ENCODE measurements at regions not wholly inside any gene's neighbourhood (a gene's known extent, or its start where the extent isn't known, plus 50 kb on each side); places are given as distances from the start of the nearest gene placed in this dataset.

DNA sequence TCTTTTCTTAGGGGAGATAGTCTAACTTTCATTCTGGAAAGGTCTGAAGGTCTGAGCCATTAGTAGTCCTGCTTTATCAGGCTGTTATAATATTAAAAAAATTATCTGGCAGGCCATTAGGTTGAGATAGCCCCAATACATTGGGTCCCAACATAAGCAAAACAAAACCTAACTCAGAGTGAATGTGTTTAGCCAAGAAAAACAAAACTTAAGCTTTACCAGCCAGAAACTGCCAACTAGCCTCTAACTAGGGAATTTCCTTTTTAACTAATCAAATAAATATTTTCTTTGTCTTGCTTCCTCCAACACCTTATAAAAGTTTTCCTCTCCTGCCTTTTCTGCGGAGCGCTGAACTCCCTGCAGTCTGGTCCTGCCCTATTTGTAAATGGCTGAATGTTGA, 1137.7 kb upstream of the CNTN5 start:
- no TSS peak for BruUV-seq (replicated peaks)

More for the DNA sequence above, 1137.7 kb upstream of the CNTN5 start:
- intact Hi-C loops (cut with micrococcal nuclease) (no loop called here), dilution Hi-C loops (cut with HindIII; ENCODE audit: low sequenced_read_pairs, unreplicated experiment) (no loop called here), in situ Hi-C loops (cut with MboI; ENCODE audit: low sequenced_read_pairs) (no loop called here)
- DNase-seq (no peak), ATAC-seq (ENCODE audit: low read depth) (no peak)
- H4K91ac ChIP-seq (ENCODE audit: insufficient read depth, low read depth, low read length): no peak overlapping the region
- no peak overlapping the region for H2AK5ac ChIP-seq (ENCODE audit: low read depth, low read length)
- H3K4me3 ChIP-seq (ENCODE audit: insufficient read depth, low read depth, low read length): no peak overlapping the region
- no peaks in the 10 kb centered on the region for H3K9me1 ChIP-seq (ENCODE audit: insufficient read depth, low read length)
- no peak overlapping the region for H4K5ac ChIP-seq (ENCODE audit: low read depth, low read length)
- no peaks in the 10 kb centered on the region for H4K20me1 ChIP-seq (ENCODE audit: insufficient read depth, low read length)
- no peak overlapping the region for H3K18ac ChIP-seq (ENCODE audit: low read depth, low read length)
- H2BK5ac ChIP-seq (ENCODE audit: low read depth, low read length, poor library complexity, severe bottlenecking): no peak overlapping the region
- H3K27ac ChIP-seq (ENCODE audit: insufficient read depth, low read length): no peak overlapping the region
- H3K9ac ChIP-seq (ENCODE audit: low read depth, low read length): no peak overlapping the region
- H2AK9ac ChIP-seq (replicated peaks; ENCODE audit: low read depth, low read length, poor library complexity): no peak overlapping the region
- H2BK15ac ChIP-seq (ENCODE audit: low read depth, low read length): no peak overlapping the region
- no peaks in the 10 kb centered on the region for H3K36me3 ChIP-seq (ENCODE audit: control insufficient read depth, insufficient read depth, low read length)
- H3K23ac ChIP-seq (ENCODE audit: low read depth, low read length): no peak overlapping the region
- H3K9me3 ChIP-seq (ENCODE audit: control insufficient read depth, insufficient read depth, low read length): no peaks in the 10 kb centered on the region
- no peak overlapping the region for H3K4ac ChIP-seq (ENCODE audit: low read depth, low read length)
- no CpG with 5 or more reads among the region's 2 CpGs for WGBS, 2 experiments (ENCODE audit: extremely low coverage in 2 of 2, insufficient read length in 1 of 2)
- H2BK120ac ChIP-seq (ENCODE audit: low read depth, low read length): no peak overlapping the region
- ChIA-PET CTCF (no interaction called here), POLR2A (ENCODE audit: unreplicated experiment) (no interaction called here)
- H3K79me1 ChIP-seq (ENCODE audit: low read depth in 1 of 2, low read length in 2 of 2): no peaks in the 10 kb centered on the region
- H3K27me3 ChIP-seq (ENCODE audit: control insufficient read depth, insufficient read depth, low read length): no peaks in the 10 kb centered on the region
- H2BK20ac ChIP-seq (ENCODE audit: low read depth, low read length): no peak overlapping the region
- H3K4me1 ChIP-seq (ENCODE audit: control insufficient read depth, insufficient read depth, low read length): no peaks in the 10 kb centered on the region
- no peak for TF ChIP-seq BHLHE40 (IDR thresholded peaks at IDR 0.05; ENCODE audit: low read depth, low read length)
- TF ChIP-seq, protein P1, sequence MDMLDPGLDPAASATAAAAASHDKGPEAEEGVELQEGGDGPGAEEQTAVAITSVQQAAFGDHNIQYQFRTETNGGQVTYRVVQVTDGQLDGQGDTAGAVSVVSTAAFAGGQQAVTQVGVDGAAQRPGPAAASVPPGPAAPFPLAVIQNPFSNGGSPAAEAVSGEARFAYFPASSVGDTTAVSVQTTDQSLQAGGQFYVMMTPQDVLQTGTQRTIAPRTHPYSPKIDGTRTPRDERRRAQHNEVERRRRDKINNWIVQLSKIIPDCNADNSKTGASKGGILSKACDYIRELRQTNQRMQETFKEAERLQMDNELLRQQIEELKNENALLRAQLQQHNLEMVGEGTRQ (IDR thresholded peaks at IDR 0.05; ENCODE audit: low read depth, low read length): no peak
- TF ChIP-seq CHD1 (IDR thresholded peaks at IDR 0.05; ENCODE audit: low read depth, low read length): no peak
- no peak for TF ChIP-seq RFX5 (IDR thresholded peaks at IDR 0.05; ENCODE audit: low read depth, low read length)
- no peak for TF ChIP-seq RCOR1 (IDR thresholded peaks at IDR 0.05; ENCODE audit: insufficient replicate concordance, low read length)
- no peak for TF ChIP-seq MAFK (IDR thresholded peaks at IDR 0.05; ENCODE audit: low read depth, low read length)
- TF ChIP-seq, protein P2, sequence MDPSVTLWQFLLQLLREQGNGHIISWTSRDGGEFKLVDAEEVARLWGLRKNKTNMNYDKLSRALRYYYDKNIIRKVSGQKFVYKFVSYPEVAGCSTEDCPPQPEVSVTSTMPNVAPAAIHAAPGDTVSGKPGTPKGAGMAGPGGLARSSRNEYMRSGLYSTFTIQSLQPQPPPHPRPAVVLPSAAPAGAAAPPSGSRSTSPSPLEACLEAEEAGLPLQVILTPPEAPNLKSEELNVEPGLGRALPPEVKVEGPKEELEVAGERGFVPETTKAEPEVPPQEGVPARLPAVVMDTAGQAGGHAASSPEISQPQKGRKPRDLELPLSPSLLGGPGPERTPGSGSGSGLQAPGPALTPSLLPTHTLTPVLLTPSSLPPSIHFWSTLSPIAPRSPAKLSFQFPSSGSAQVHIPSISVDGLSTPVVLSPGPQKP (IDR thresholded peaks at IDR 0.05; ENCODE audit: borderline replicate concordance, low read depth, low read length): no peak
- TF ChIP-seq NFE2L2 (IDR thresholded peaks at IDR 0.05; ENCODE audit: low read depth, low read length): no peak
- H2AFZ ChIP-seq (replicated peaks; ENCODE audit: low read length, poor library complexity): no peak overlapping the region
- H3K14ac ChIP-seq (replicated peaks; ENCODE audit: low read depth, low read length): no peak overlapping the region
- H3K56ac ChIP-seq (ENCODE audit: extremely low read depth, insufficient read depth, low read length): no peak overlapping the region
- H3K4me2 ChIP-seq (ENCODE audit: low read depth, low read length): no peak overlapping the region
- H4K8ac ChIP-seq (ENCODE audit: low read depth in 2 of 2, low read length in 2 of 2): no peak overlapping the region

Data from IMR-90 (cell line).